ENCODE measurements at regions not wholly inside any gene's neighbourhood (a gene's known extent, or its start where the extent isn't known, plus 50 kb on each side); places are given as distances from the start of the nearest gene placed in this dataset.

DNA sequence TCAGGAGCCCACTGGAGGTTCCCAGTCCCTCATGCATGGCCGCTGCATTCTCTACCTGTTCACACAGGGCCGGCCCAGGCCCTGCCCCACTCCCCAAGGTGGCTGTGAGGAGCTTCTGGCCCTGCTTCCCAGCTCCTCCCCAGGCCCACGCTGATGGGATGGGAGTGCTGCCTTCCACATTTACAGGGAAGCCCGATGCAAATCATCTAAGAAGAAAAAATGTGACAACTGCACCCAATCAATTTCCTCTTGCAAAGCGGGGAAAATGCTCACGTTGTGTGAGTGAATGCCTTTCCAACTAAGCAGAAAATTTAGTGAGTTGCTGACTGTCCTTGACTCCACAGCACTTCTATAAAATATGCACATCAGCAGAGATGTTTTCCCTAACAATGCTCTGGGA lies 485.8 kb upstream of the MGMT start:
- TF ChIP-seq CTCF (IDR thresholded peaks at IDR 0.05; ENCODE audit: low read length) (no peak), EZH2 (IDR thresholded peaks at IDR 0.05; ENCODE audit: borderline replicate concordance, low read length) (no peak)
